NB4 (cell line): ENCODE measurements at regions not wholly inside any gene's neighbourhood (a gene's known extent, or its start where the extent isn't known, plus 50 kb on each side); places are given as distances from the start of the nearest gene placed in this dataset.

Experiments
- MYC ChIP-seq: IDR thresholded peaks from 2 replicates; pipeline ENCODE4 v1.6.1; 2011; ENCODE audit warnings: low read depth, low read length
- POLR2A ChIP-seq: IDR thresholded peaks from 2 replicates; pipeline ENCODE4 v1.6.1; 2011; ENCODE audit warnings: mild to moderate bottlenecking; ENCODE audit not compliant: insufficient read length; ENCODE audit errors: extremely low read depth
- TF ChIP-seq, protein P1 (sequence below): IDR thresholded peaks from one replicate; pipeline ENCODE4 v1.5.1; 2012; ENCODE audit warnings: low read depth, low read length
- TF ChIP-seq, protein P2 (sequence below): IDR thresholded peaks from 2 replicates; pipeline ENCODE4 v1.6.1; 2011; ENCODE audit warnings: low read depth, low read length

DNA sequence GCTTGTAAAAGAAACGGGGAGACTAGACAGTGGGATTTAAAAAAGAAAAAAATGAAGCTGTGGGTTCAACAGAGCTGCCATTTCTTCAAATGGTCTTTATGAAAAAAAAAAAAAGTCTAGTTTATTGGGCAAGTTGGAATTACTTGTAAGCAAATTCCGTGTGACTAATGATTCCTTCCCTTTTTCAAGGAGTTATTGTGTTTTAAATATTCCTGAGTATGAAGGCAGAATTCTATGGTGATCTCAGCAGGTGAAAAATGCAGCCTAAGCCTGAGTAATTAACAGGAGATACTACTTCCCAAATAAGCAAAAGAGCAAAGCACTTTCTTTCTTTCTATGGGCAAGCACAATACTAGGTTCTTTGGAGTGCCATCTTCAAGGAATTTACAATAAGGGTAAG, 481.9 kb downstream of the ZNF608 start:
- TF ChIP-seq POLR2A (no peak), MYC (no peak)
- TF ChIP-seq, protein P1, sequence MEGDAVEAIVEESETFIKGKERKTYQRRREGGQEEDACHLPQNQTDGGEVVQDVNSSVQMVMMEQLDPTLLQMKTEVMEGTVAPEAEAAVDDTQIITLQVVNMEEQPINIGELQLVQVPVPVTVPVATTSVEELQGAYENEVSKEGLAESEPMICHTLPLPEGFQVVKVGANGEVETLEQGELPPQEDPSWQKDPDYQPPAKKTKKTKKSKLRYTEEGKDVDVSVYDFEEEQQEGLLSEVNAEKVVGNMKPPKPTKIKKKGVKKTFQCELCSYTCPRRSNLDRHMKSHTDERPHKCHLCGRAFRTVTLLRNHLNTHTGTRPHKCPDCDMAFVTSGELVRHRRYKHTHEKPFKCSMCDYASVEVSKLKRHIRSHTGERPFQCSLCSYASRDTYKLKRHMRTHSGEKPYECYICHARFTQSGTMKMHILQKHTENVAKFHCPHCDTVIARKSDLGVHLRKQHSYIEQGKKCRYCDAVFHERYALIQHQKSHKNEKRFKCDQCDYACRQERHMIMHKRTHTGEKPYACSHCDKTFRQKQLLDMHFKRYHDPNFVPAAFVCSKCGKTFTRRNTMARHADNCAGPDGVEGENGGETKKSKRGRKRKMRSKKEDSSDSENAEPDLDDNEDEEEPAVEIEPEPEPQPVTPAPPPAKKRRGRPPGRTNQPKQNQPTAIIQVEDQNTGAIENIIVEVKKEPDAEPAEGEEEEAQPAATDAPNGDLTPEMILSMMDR: no peak
- TF ChIP-seq, protein P2, sequence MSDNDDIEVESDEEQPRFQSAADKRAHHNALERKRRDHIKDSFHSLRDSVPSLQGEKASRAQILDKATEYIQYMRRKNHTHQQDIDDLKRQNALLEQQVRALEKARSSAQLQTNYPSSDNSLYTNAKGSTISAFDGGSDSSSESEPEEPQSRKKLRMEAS: no peak
